Activated naive CD8-positive, alpha-beta T cell treated with anti-CD3 and anti-CD28 coated beads for 36 hours (primary cell): ENCODE measurements at regions not wholly inside any gene's neighbourhood (a gene's known extent, or its start where the extent isn't known, plus 50 kb on each side); places are given as distances from the start of the nearest gene placed in this dataset.

Source experiments
- DNase-seq: peaks from one replicate; pipeline ENCODE4 v3.0.0; 2021
- H3K27ac Mint-ChIP-seq: one replicate; pipeline ENCODE4 v1.8.0; 2022; ENCODE audit warnings: mild to moderate bottlenecking, moderate library complexity, mixed read lengths
- H3K27me3 Mint-ChIP-seq: one replicate; pipeline ENCODE4 v1.8.0; 2022; ENCODE audit warnings: mild to moderate bottlenecking, mixed read lengths
- H3K36me3 Mint-ChIP-seq: one replicate; pipeline ENCODE4 v1.8.0; 2021; ENCODE audit warnings: mild to moderate bottlenecking, mixed read lengths
- H3K4me1 Mint-ChIP-seq: one replicate; pipeline ENCODE4 v1.8.0; 2021; ENCODE audit warnings: mixed read lengths
- H3K4me3 Mint-ChIP-seq: one replicate; pipeline ENCODE4 v1.8.0; 2022; ENCODE audit warnings: mild to moderate bottlenecking, moderate library complexity, mixed read lengths
- H3K9me3 Mint-ChIP-seq: one replicate; pipeline ENCODE4 v1.8.0; 2022; ENCODE audit warnings: mixed read lengths

DNA sequence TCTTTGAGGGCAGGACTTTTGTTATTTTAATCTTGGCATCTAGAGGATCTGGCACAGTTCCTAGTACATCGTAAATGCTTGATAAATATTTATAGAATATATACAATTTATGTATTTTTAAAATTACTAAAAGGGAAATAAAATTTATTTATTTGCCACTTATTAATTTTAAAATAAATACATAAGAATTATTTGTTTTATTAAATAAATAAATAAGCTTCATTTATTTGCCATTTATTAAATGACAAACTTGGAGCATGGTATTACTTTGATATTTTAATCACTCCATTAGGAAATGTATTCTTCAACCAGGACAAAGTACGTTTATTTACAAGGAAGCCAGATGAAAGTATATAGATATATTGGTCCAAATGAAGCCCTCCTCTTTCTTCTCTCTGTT, 118.7 kb upstream of the LRIG3 start:
- no peak for DNase-seq
- no peaks in the 10 kb centered on the region for H3K4me1 Mint-ChIP-seq
- no peak overlapping the region for H3K27ac Mint-ChIP-seq
- no peaks in the 10 kb centered on the region for H3K36me3 Mint-ChIP-seq
- no peaks in the 10 kb centered on the region for H3K9me3 Mint-ChIP-seq
- H3K27me3 Mint-ChIP-seq, result no peaks in the 10 kb centered on the region
- no peak overlapping the region for H3K4me3 Mint-ChIP-seq

DNA sequence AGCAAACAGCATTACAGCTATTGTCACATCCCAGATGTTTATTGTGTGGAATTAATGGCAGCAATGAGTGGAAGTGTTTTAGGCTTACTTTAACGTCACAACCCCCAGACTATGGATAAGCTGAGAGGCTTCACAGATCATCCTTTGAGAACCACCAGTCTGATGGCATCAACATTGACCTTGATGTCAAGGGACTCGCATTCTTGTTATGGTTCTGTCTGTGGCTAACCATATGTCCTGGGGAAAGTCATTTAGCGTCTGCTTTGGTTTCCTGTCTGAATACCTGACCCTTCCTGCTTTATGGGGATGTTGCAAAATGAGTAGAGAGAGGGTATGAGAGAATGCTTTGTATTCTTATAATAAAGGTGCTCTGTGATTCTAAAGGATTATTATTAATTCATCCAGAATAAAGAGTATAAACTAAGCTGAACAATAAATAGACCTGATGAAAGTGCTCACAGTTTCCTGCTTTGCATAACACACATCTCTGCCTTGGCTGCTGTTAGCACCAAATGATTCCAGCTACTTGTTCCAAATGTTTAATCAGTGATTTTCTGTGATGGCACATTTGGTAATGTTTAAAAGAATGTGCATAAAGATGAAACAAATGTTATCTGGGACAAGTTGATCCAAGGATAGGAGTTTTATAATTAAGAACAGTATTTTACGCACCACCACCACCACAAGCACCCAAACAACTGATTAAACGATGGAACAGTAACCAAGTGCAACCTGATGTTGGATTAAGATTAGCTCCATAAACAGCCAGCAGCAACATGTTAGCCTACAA, 116.9 kb upstream of the LRIG3 start:
- no peak for DNase-seq

DNA sequence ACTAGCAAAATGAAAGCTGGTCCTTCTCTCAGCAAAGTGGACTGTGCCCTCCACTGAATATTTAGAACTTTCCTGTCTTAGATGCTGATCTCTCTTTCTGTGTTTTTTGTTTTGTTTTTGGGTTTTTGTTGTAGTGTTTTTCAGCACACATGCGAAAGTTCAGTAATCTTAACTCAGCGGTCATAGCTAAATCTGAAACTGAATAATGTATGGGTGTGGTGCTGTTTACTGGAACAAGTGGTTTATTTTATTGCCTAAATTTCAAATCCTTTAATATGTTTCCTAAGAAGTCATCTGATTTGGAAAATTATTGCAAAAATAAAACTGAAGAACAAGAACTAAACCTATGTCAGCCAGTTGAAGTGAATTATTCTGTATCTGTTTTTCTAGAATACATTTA, 116.0 kb upstream of the LRIG3 start:
- Mint-ChIP-seq H3K4me1 (no peaks in the 10 kb centered on the region), H3K9me3 (peaks cover 3% of the 10 kb centered on the region), H3K27me3 (no peaks in the 10 kb centered on the region), H3K4me3 (no peak overlapping the region), H3K36me3 (no peaks in the 10 kb centered on the region), H3K27ac (no peak overlapping the region)
- no peak for DNase-seq

More for the DNA sequence above, 116.9 kb upstream of the LRIG3 start:
- Mint-ChIP-seq H3K27ac (no peak overlapping the region), H3K4me1 (no peaks in the 10 kb centered on the region), H3K36me3 (no peaks in the 10 kb centered on the region), H3K9me3 (peaks cover 3% of the 10 kb centered on the region), H3K4me3 (no peak overlapping the region), H3K27me3 (no peaks in the 10 kb centered on the region)

DNA sequence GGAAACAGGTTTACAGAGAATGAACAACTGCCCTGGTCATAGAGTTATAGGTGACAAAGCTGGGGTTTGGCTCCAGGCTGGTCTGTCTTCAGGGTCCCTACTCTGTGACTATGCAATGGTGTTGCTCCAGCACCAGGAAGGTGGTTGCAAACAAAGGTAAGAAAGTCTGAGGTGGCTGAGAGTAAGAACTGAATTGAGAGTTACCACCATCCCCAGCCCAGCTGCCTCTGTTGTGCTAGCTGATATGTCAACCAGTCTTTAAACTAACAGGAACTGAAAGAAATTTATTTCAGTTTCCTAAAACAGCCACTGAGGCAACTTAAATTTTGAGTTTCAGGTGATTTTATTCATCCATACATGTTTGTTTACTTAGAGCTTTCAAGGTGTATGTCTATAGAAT, 111.0 kb upstream of the LRIG3 start:
- Mint-ChIP-seq H3K9me3 (peaks cover 3% of the 10 kb centered on the region), H3K27me3 (no peaks in the 10 kb centered on the region), H3K36me3 (no peaks in the 10 kb centered on the region), H3K4me3 (no peak overlapping the region), H3K27ac (no peak overlapping the region), H3K4me1 (no peaks in the 10 kb centered on the region)
- DNase-seq, result no peak

DNA sequence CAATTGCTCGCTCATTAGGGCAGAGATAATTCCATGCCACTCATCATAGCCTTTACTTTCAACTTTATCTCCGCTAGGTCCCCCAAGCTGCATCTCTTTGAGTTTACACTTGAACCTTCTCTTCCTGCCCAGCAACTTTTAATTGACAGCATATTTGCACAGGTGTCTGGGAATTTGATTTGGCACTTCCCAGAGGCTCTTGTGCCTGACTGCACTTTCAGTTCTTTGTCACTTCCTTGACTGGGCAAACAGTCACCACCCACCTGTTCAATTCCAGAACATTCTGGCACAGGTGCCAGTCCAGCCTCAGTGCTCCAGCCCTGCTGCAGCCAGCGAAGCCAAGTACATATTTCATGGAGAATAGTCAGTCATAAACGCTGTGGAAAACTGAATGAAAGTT, 110.1 kb upstream of the LRIG3 start:
- no peak overlapping the region for H3K4me3 Mint-ChIP-seq
- H3K36me3 Mint-ChIP-seq, result no peaks in the 10 kb centered on the region
- H3K4me1 Mint-ChIP-seq, result no peaks in the 10 kb centered on the region
- no peak for DNase-seq
- no peaks in the 10 kb centered on the region for H3K27me3 Mint-ChIP-seq
- no peak overlapping the region for H3K27ac Mint-ChIP-seq
- peaks cover 3% of the 10 kb centered on the region for H3K9me3 Mint-ChIP-seq

DNA sequence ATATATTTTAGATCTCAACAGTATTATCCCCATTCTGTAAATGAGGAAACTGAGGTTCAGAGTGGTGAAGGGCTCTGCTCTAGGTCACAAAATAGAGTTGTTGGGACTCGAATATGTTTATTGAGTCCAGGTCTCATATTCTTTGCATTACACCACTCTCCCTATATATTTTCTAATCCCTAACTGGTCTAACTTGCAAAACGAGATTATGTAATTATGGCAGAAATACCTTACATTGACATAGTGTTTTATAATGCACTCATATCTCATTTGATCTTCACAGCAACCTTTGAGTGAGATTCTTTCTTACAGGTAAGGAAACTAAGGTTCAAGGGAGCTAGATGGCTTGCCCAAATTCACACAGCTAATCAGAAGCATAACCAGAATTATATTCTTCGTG, 106.9 kb upstream of the LRIG3 start:
- H3K4me1 Mint-ChIP-seq, result no peaks in the 10 kb centered on the region
- no peak overlapping the region for H3K4me3 Mint-ChIP-seq
- H3K27me3 Mint-ChIP-seq, result no peaks in the 10 kb centered on the region
- H3K27ac Mint-ChIP-seq, result no peak overlapping the region
- no peaks in the 10 kb centered on the region for H3K9me3 Mint-ChIP-seq
- no peaks in the 10 kb centered on the region for H3K36me3 Mint-ChIP-seq
- no peak for DNase-seq

DNA sequence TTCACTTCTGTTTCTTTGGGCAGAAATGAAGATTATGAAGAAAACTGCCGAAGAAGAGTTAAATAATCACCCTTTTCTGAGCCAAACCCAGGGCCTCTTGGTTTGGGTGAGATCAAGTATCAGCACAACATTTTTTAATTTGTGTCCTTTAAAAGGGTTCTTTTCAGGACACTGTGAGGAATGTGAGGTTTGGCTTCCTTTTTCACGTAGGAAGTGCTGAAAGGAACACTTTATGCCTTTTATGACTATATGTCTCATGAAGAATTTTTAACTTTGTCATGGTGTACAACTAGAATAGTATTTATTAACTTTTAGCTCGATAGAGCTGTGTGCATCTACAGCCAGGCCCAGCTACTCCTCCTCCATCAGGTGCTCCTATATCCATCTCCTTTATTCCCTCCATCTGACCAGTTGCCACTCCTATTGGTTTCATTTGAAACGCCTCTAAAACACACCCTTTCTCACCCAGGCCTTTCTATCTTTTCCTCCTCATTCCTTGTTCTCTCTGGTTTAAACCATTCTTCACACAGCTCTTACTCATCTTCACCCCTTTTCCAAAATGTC, 103.6 kb upstream of the LRIG3 start:
- Mint-ChIP-seq H3K4me1 (no peaks in the 10 kb centered on the region), H3K36me3 (no peaks in the 10 kb centered on the region), H3K4me3 (no peak overlapping the region), H3K27me3 (no peaks in the 10 kb centered on the region), H3K9me3 (no peaks in the 10 kb centered on the region), H3K27ac (no peak overlapping the region)
- no peak for DNase-seq

DNA sequence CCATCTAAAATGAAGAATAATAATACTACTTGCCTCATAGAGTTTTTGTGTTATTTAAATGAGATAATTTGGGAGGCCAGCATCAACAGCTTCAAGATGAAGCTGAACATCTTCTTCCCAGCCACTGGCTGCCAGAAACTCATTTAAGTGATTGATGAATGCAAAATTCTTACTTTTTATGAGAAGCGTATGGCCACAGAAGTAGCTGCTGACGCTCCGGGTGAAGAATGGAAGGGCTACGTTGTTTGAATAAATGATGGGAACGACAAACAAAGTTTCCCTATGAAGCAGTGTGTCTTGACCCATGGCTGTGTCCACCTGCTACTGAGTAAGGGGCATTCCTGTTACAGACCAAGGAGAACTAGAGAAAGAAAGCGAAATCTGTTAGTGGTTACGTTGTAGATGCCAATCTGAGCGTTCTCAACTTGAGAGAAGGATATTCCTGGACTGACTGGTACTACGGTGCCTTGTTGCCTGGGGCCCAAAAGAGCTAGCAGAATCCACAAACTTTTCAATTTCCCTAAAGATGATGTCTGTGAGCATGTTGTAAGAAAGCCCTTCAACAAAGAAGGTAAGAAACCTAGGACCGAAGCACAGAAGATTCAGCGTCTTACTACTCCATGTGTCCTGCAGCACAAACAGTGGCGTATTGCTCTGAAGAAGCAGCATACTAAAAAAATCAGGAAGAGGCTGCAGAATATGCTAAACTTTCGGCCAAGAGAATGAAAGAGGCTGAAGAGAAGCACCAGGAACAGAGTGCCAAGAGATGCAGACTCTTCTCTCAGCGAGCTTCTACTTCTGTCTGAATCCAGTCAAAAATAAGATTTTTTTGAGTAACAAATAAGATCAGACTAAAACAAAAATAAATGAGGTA, 100.0 kb upstream of the LRIG3 start:
- Mint-ChIP-seq H3K36me3 (no peaks in the 10 kb centered on the region), H3K4me1 (no peaks in the 10 kb centered on the region), H3K27ac (no peak overlapping the region), H3K27me3 (no peaks in the 10 kb centered on the region), H3K9me3 (no peaks in the 10 kb centered on the region), H3K4me3 (no peak overlapping the region)
- DNase-seq, result no peak

DNA sequence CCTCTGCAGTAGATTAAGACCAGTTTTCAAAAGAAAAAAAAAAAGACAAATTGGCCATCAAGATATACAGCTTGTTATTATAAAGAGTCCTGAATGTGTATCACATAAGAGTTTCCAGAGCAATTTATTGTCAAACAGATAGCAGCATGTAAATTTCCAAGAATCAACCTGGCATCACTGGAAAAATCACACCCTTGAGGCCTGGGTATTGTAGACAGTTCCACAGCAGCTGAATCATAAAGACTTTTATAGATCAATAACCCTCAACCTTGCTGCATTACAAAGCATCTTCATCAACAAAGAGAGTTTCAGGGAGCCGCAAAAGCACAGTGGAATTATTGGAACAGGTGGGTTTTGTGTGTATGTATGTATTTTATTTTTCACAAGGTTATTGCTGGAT, 94.6 kb upstream of the LRIG3 start:
- no peaks in the 10 kb centered on the region for H3K9me3 Mint-ChIP-seq
- H3K36me3 Mint-ChIP-seq, result no peaks in the 10 kb centered on the region
- no peak for DNase-seq
- no peaks in the 10 kb centered on the region for H3K27me3 Mint-ChIP-seq
- no peaks in the 10 kb centered on the region for H3K4me1 Mint-ChIP-seq
- H3K27ac Mint-ChIP-seq, result no peak overlapping the region
- H3K4me3 Mint-ChIP-seq, result no peak overlapping the region

DNA sequence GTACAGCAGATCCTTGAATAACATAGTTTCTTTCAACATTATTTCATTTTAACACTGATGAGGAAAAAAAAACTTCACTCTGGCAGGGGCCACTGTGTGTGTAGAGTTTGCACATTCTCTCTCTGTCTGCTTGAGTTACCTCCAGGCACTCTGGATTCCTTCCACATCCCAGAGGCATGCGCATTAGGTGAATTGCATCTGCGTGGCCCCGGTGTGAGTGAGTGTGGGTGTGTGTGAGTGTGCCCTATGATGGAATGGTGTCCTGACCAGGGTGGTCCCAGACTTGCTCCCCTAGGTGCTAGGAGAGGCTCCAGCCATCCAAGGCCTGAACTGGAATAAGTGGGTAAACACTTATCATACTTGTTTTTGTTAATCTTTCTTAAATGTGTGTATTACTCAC, 90.6 kb upstream of the LRIG3 start:
- Mint-ChIP-seq H3K27ac (no peak overlapping the region), H3K4me1 (no peaks in the 10 kb centered on the region), H3K9me3 (no peaks in the 10 kb centered on the region), H3K4me3 (no peak overlapping the region), H3K27me3 (no peaks in the 10 kb centered on the region), H3K36me3 (no peaks in the 10 kb centered on the region)
- DNase-seq, result no peak

DNA sequence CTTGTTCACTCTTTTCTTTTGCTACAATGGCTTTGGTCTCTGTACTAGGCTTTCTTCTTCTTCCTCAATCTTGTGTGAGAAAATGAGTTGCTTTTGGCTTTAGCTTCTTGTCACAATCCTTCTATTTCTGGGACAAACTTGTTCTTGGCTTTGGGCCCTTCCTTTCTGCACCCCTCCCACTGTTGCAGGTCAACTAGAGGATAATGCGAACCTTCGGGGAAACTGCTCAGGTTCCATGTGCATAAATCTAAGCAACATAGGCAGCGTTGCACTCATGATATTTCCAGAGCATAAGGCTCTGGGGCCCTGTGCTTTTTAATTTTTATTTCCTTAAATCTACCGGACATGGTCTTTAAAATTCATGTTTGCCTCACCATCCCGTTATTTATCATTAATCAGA, 89.8 kb upstream of the LRIG3 start:
- no peak overlapping the region for H3K27ac Mint-ChIP-seq
- no peaks in the 10 kb centered on the region for H3K27me3 Mint-ChIP-seq
- H3K4me3 Mint-ChIP-seq, result no peak overlapping the region
- H3K9me3 Mint-ChIP-seq, result no peaks in the 10 kb centered on the region
- H3K4me1 Mint-ChIP-seq, result no peaks in the 10 kb centered on the region
- no peaks in the 10 kb centered on the region for H3K36me3 Mint-ChIP-seq
- DNase-seq, result no peak

DNA sequence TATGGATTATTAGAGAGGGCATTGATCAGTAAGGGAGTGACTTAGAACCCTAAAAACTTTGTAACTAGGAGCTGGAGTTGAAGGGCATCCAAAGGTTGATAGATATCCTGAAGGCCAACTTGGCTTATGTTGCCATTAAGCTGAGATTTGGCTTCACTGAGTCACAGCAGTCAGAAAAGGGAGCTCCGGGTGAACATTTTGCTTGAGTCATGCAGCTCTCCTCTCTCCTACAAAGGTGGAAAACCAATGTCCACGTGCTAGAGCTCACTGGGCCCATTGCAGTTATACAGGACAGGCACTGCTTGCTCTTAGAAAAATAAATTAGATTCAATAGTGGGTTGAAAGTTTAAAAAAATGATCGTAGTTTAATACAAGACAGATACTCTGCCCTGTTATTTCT, 87.3 kb upstream of the LRIG3 start:
- H3K36me3 Mint-ChIP-seq, result no peaks in the 10 kb centered on the region
- no peak overlapping the region for H3K27ac Mint-ChIP-seq
- no peak for DNase-seq
- no peaks in the 10 kb centered on the region for H3K27me3 Mint-ChIP-seq
- H3K4me1 Mint-ChIP-seq, result no peaks in the 10 kb centered on the region
- H3K4me3 Mint-ChIP-seq, result no peak overlapping the region
- H3K9me3 Mint-ChIP-seq, result no peaks in the 10 kb centered on the region

DNA sequence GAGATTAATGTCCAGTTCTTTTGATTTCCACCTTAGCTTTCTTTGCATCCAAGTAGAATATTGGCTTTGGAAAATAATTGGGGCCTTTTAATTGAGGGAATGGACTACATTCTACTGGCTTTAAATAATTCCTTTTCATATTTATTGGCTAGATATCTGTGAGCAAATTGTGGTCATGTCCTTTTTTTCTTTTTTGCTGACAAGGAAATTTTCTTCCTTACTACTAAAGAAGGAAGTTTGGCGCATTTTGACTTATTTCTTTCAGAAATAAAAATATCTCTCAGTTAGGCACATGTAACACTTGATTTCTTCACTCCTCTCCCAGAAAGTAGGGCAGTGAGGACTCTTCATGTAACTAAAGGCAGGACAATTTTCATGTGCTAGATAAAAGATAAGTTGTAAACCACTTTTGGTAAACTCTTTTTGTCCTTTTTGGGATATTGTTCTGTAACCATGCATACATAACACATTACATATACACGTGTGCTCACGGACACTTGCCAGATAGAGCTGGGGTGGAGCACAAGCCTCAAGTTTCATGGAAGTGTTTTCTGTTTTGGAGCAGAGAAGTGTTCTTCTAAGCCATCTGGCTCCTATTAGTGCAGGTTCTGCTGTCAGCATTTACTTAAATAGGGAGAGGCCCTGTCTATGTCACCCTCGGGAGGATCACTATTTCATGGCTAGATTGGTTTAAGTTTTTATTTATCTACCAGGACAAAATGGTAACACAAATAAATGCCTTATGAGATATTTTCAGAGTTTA, 85.1 kb upstream of the LRIG3 start:
- no peak overlapping the region for H3K27ac Mint-ChIP-seq

DNA sequence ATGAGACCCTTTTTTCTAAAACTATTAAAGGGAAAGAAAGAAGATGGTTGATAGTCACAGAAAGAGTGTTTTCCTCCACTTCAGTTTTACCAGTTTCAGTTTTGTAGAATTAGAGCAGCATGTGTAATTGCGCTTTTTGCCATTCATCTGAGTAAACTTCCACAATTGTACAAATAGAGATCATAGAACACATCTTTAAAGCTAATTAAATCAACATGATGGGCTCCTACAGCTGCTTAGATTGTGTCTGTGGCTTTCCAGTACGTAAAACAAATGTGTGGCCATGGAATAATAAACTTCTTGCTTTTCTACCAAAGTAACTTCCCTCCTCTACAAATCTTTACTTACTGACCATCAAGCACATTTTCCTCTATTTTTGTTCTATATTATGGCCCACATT, 84.2 kb upstream of the LRIG3 start:
- Mint-ChIP-seq H3K9me3 (no peaks in the 10 kb centered on the region), H3K4me3 (no peak overlapping the region), H3K27me3 (no peaks in the 10 kb centered on the region), H3K36me3 (no peaks in the 10 kb centered on the region), H3K4me1 (no peaks in the 10 kb centered on the region), H3K27ac (no peak overlapping the region)
- DNase-seq, result no peak

More for the DNA sequence above, 85.1 kb upstream of the LRIG3 start:
- DNase-seq, result no peak
- Mint-ChIP-seq H3K4me3 (no peak overlapping the region), H3K9me3 (no peaks in the 10 kb centered on the region), H3K4me1 (no peaks in the 10 kb centered on the region), H3K27me3 (no peaks in the 10 kb centered on the region), H3K36me3 (no peaks in the 10 kb centered on the region)
